ENCODE measurements at regions not wholly inside any gene's neighbourhood (a gene's known extent, or its start where the extent isn't known, plus 50 kb on each side); places are given as distances from the start of the nearest gene placed in this dataset.
"Not testable (repeated sequence)": the region's sequence is repeated elsewhere in the genome, so short reads cannot be mapped to it uniquely, and the experiment has no call there.

- no peak for DNase-seq (ENCODE audit: low spot score)
These were observed 163.2 kb upstream of the NBPF11 start for GRCh38 chr1:148315071-148315811.

- DNase-seq (ENCODE audit: low spot score): no peak
These were observed 158.7 kb upstream of the NBPF11 start for GRCh38 chr1:148310807-148311206.

GRCh38 chr1:148309940-148310500 lies 157.9 kb upstream of the NBPF11 start:
- no peak for DNase-seq (ENCODE audit: low spot score)

GRCh38 chr1:148308832-148309458 lies 156.9 kb upstream of the NBPF11 start:
- DNase-seq (ENCODE audit: low spot score): no peak

- no peak for DNase-seq (ENCODE audit: low spot score)
These were observed 155.6 kb upstream of the NBPF11 start for GRCh38 chr1:148307583-148308185.

GRCh38 chr1:148304935-148305334 lies 152.9 kb upstream of the NBPF11 start:
- DNase-seq (ENCODE audit: low spot score): not testable (repeated sequence)

- DNase-seq (ENCODE audit: low spot score): not testable (repeated sequence)
These were observed 150.7 kb upstream of the NBPF11 start for GRCh38 chr1:148302586-148303364.

- DNase-seq (ENCODE audit: low spot score): not testable (repeated sequence)
These were observed 145.8 kb upstream of the NBPF11 start for GRCh38 chr1:148297852-148298251.

GRCh38 chr1:148296511-148296910 lies 144.4 kb upstream of the NBPF11 start:
- DNase-seq (ENCODE audit: low spot score): no peak

GRCh38 chr1:148294116-148294807 lies 142.2 kb upstream of the NBPF11 start:
- no peak for DNase-seq (ENCODE audit: low spot score)

- no peak for DNase-seq (ENCODE audit: low spot score)
These were observed 141.6 kb upstream of the NBPF11 start for GRCh38 chr1:148293651-148294050.

- DNase-seq (ENCODE audit: low spot score): no peak
These were observed 140.8 kb upstream of the NBPF11 start for GRCh38 chr1:148292915-148293314.

GRCh38 chr1:148290881-148291280 lies 138.8 kb upstream of the NBPF11 start:
- no peak for DNase-seq (ENCODE audit: low spot score)

- DNase-seq (ENCODE audit: low spot score): no peak
These were observed 137.6 kb upstream of the NBPF11 start for GRCh38 chr1:148289647-148290046.

GRCh38 chr1:148285946-148286345 lies 133.9 kb upstream of the NBPF11 start:
- not testable (repeated sequence) for DNase-seq (ENCODE audit: low spot score)

- DNase-seq (ENCODE audit: low spot score): not testable (repeated sequence)
These were observed 128.9 kb upstream of the NBPF11 start for GRCh38 chr1:148280831-148281572.

- not testable (repeated sequence) for DNase-seq (ENCODE audit: low spot score)
These were observed 127.0 kb upstream of the NBPF11 start for GRCh38 chr1:148279002-148279542.

- DNase-seq (ENCODE audit: low spot score): not testable (repeated sequence)
These were observed 125.8 kb upstream of the NBPF11 start for GRCh38 chr1:148277865-148278279.

- DNase-seq (ENCODE audit: low spot score): not testable (repeated sequence)
These were observed 115.0 kb upstream of the NBPF11 start for GRCh38 chr1:148267066-148267465.

Data from HuH-7.5 (cell line).